ENCODE measurements at regions not wholly inside any gene's neighbourhood (a gene's known extent, or its start where the extent isn't known, plus 50 kb on each side); places are given as distances from the start of the nearest gene placed in this dataset.

- TF ChIP-seq CTCF (IDR thresholded peaks at IDR 0.05) (no peak), EZH2 (IDR thresholded peaks at IDR 0.05) (no peak), EZH2phosphoT487 (IDR thresholded peaks at IDR 0.05) (no peak)
Observed at GRCh38 chr7:52285689-52286088, 749.7 kb upstream of the POM121L12 start.

All from neural progenitor cell (in vitro differentiated cells).